A673 (cell line): ENCODE measurements at regions not wholly inside any gene's neighbourhood (a gene's known extent, or its start where the extent isn't known, plus 50 kb on each side); places are given as distances from the start of the nearest gene placed in this dataset.

ENCODE experiments used
- BruUV-seq: library from RNA; stranded (reverse); fragments of 400-500 nt; replicated peaks from 2 replicates; lab custom pipeline; 2021; lab: Mats Ljungman, UMichigan
- CTCF ChIA-PET: fragments of 300-600 bp; sonication (Branson Sonifier 250); formaldehyde crosslinking; loops from one replicate; lab custom pipeline; 2022; ENCODE audit warnings: antibody characterized with exemption; lab: Charles Lee
- POLR2A ChIA-PET: fragments of 300-600 bp; sonication (Branson Sonifier 250); formaldehyde crosslinking; loops from one replicate; lab custom pipeline; 2022; ENCODE audit warnings: antibody characterized with exemption; ENCODE audit not compliant: low non-redundant PET; lab: Charles Lee
- DNase-seq: peaks from one replicate; pipeline ENCODE4 v3.0.0-alpha.2; 2015; ENCODE audit warnings: low spot score
- H3K27ac ChIP-seq: fragments of 200-600 bp; sonication (generic); 2 replicates; pipeline ENCODE4 v1.5.1; 2016; ENCODE audit warnings: mixed run types, low read depth, mild to moderate bottlenecking, mixed read lengths, antibody characterized with exemption, low read length; ENCODE audit not compliant: poor library complexity, severe bottlenecking
- H3K27me3 ChIP-seq: fragments of 200-600 bp; sonication (generic); replicated peaks from 2 replicates; pipeline ENCODE4 v1.6.1; 2017; ENCODE audit warnings: mixed run types, low read depth, mild to moderate bottlenecking, mixed read lengths, antibody characterized with exemption, low read length; ENCODE audit not compliant: insufficient read depth, poor library complexity
- H3K36me3 ChIP-seq: fragments of 200-600 bp; sonication (generic); 2 replicates; pipeline ENCODE4 v1.6.1; 2016; ENCODE audit warnings: mixed run types, mild to moderate bottlenecking, mixed read lengths, antibody characterized with exemption, low read length; ENCODE audit not compliant: insufficient read depth, poor library complexity, severe bottlenecking
- H3K4me1 ChIP-seq: fragments of 200-600 bp; sonication (generic); 2 replicates; pipeline ENCODE4 v1.6.1; 2017; ENCODE audit warnings: mixed run types, mild to moderate bottlenecking, mixed read lengths, antibody characterized with exemption, low read length; ENCODE audit not compliant: insufficient read depth, poor library complexity, severe bottlenecking
- H3K4me3 ChIP-seq: fragments of 200-600 bp; sonication (generic); 2 replicates; pipeline ENCODE4 v1.5.1; 2016; ENCODE audit warnings: low read depth, mixed run types, mild to moderate bottlenecking, mixed read lengths, low read length; ENCODE audit not compliant: poor library complexity, severe bottlenecking
- H3K9me3 ChIP-seq: fragments of 200-600 bp; sonication (generic); 2 replicates; pipeline ENCODE4 v1.6.1; 2016; ENCODE audit warnings: mixed run types, low read depth, mild to moderate bottlenecking, mixed read lengths, antibody characterized with exemption, low read length; ENCODE audit not compliant: poor library complexity, severe bottlenecking
- EZH2 ChIP-seq: fragments of 200-600 bp; sonication (generic); IDR thresholded peaks from 2 replicates; pipeline ENCODE4 v1.6.1; 2017; ENCODE audit warnings: borderline replicate concordance, low read depth, mild to moderate bottlenecking, mixed read lengths, antibody characterized with exemption, low read length; ENCODE audit not compliant: poor library complexity, severe bottlenecking
- intact Hi-C: fragments of 100-400 bp; cut with micrococcal nuclease; formaldehyde crosslinking; loops from one replicate; pipeline ENCODE4 v1.10.0; 2022; ENCODE audit not compliant: unreplicated experiment
- TF ChIP-seq, protein P1 (sequence below): fragments of 300-800, 200-600 bp; sonication (generic); conservative IDR thresholded peaks from 2 replicates; pipeline ENCODE4 v1.5.1; 2017; ENCODE audit warnings: low read depth, mild to moderate bottlenecking, antibody characterized with exemption, low read length, moderate library complexity, mixed read lengths

- TF ChIP-seq EZH2 = no peak
- TF ChIP-seq, protein P1, sequence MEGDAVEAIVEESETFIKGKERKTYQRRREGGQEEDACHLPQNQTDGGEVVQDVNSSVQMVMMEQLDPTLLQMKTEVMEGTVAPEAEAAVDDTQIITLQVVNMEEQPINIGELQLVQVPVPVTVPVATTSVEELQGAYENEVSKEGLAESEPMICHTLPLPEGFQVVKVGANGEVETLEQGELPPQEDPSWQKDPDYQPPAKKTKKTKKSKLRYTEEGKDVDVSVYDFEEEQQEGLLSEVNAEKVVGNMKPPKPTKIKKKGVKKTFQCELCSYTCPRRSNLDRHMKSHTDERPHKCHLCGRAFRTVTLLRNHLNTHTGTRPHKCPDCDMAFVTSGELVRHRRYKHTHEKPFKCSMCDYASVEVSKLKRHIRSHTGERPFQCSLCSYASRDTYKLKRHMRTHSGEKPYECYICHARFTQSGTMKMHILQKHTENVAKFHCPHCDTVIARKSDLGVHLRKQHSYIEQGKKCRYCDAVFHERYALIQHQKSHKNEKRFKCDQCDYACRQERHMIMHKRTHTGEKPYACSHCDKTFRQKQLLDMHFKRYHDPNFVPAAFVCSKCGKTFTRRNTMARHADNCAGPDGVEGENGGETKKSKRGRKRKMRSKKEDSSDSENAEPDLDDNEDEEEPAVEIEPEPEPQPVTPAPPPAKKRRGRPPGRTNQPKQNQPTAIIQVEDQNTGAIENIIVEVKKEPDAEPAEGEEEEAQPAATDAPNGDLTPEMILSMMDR = no peak
- H3K4me3 ChIP-seq = no peak overlapping the region
- intact Hi-C loops = no loop called here
- ChIA-PET CTCF (no interaction called here), POLR2A (no interaction called here)
- H3K36me3 ChIP-seq = no peaks in the 10 kb centered on the region
- peaks cover 13% of the 10 kb centered on the region for H3K4me1 ChIP-seq
- no TSS peak for BruUV-seq
- H3K9me3 ChIP-seq = no peaks in the 10 kb centered on the region
- DNase-seq = no peak
- no peak overlapping the region for H3K27ac ChIP-seq
- H3K27me3 ChIP-seq = no peaks in the 10 kb centered on the region
These were observed 72.9 kb upstream of the CDH6 start for GRCh38 chr5:31120642-31120948.

DNA sequence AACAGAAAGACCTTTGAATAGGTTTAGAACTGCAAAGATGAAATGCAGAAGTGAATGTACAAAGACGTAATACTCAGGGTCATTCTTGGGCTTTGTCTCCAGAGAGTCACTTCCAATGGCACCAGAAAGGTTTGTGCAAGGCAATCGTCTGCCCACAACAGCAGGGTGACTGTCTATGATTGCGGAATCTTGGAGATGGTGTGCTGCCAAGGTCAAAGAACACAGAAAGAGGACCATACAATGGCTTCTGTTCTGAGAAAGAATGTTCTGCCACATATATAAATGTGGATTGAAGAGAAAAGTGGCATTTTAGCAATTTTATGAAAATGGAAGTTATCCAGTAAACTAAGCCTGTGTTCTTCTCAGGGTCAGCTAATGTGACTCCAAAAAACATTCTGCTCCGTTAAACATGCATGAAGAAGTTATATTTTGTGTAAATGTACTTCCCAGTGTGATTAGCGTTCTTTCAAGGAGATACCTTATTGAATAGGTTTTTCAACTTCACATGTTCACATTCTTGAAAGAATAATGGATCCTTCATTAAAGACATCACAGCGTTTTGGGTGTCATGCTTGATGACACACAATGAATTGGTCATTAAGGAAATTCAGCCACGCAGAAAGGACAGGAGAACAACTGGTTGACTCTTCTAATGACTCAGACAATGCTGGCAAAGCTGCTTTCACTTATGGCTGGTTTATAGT is 73.4 kb upstream of the CDH6 start:
- Histone ChIP-seq H3K9me3 (no peaks in the 10 kb centered on the region), H3K27ac (no peak overlapping the region), H3K4me3 (no peak overlapping the region), H3K27me3 (no peaks in the 10 kb centered on the region), H3K36me3 (no peaks in the 10 kb centered on the region), H3K4me1 (peaks cover 13% of the 10 kb centered on the region)
- TF ChIP-seq, protein P1 = no peak
- TF ChIP-seq EZH2 = no peak
- intact Hi-C loops = no loop called here
- POLR2A ChIA-PET = no interaction called here
- DNase-seq = no peak
- CTCF ChIA-PET = no interaction called here
- no TSS peak for BruUV-seq

DNA sequence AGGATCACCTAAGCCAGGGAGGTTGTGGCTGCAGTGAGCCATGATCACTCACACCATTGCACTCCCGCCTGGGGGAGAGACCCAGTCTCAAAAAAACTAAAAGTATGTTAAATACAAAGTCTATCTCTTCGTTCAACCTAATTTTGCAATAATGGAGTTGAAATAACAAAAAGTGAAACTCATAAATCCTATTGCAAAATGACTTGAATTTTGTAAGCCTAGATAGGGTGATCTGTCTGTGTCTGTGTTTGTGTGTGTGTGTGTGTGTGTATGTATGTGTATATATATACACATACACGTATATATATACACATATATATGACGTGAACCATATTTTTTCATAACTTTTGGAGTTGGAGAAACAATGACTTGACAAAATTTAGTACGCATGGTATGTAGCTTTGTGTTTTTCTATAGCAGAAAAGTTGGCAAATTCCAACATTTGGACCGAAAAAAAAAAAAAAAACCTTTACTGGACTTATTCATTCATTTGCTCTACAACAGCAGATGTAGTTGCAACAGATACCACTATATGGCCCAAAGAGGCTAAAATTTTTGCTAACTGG is 76.9 kb upstream of the CDH6 start:
- no TSS peak for BruUV-seq
- Histone ChIP-seq H3K36me3 (no peaks in the 10 kb centered on the region), H3K27ac (no peak overlapping the region), H3K27me3 (no peaks in the 10 kb centered on the region), H3K4me1 (peaks cover under 1% of the 10 kb centered on the region), H3K4me3 (no peak overlapping the region), H3K9me3 (no peaks in the 10 kb centered on the region)
- intact Hi-C loops = no loop called here
- ChIA-PET CTCF (no interaction called here), POLR2A (interaction anchor here (0.7 kb wide), 1 partner anchor 40 kb away, joined by 10 read pairs; no protein-coding TSS in a partner anchor)
- no peak for DNase-seq
- TF ChIP-seq EZH2 = no peak
- TF ChIP-seq, protein P1 = no peak
